Transverse colon (tissue), 4 donors: ENCODE measurements at regions not wholly inside any gene's neighbourhood (a gene's known extent, or its start where the extent isn't known, plus 50 kb on each side); places are given as distances from the start of the nearest gene placed in this dataset.

Source experiments
- EP300 ChIP-seq: sonication (generic); formaldehyde crosslinking; IDR thresholded peaks from one replicate; pipeline ENCODE4 v1.6.1; 2017; ENCODE audit warnings: antibody characterized with exemption, low read depth
- POLR2A ChIP-seq: fragments of 450-650 bp; IDR thresholded peaks from one replicate; pipeline ENCODE4 v1.6.1; 2016; ENCODE audit warnings: antibody characterized with exemption, mild to moderate bottlenecking, moderate library complexity
- POLR2AphosphoS5 ChIP-seq, 3 donors: sonication (generic); formaldehyde crosslinking; IDR thresholded peaks; one replicate each; pipeline ENCODE4 v1.6.1; 2016; ENCODE audit warnings: antibody characterized with exemption in 3 of 3
- TF ChIP-seq, protein P1 (sequence below), 5 experiments: fragments of 200-600 bp in 3 of 5; fragments of 450-650 bp in 2 of 5; sonication (generic) in 3 of 5; IDR thresholded peaks; 1 replicate in 2 of 5; 2 replicates in 3 of 5; pipeline ENCODE4 v1.5.1; 2016 to 2017; ENCODE audit warnings: antibody characterized with exemption in 5 of 5, inconsistent platforms in 3 of 5, mild to moderate bottlenecking in 2 of 5, moderate library complexity in 1 of 5

DNA sequence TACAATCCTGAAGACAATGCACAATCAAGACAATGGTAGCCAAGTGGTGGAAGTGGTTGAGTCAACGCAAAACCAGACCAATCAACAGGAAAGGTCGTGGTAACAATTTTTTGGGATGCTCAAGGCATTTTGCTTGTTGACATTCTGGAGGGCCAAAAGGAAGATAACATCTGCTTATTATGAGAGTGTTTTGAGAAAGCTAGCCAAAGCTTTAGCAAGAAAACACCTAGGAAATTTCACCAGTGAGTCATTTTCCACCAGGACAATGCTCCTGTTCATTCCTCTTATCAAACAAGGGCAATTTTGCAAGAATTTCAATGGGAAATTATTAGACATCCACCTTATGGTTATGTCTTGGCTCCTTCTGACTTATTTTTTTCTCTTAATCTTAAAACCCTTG lies 1932.2 kb upstream of the RAG2 start:
- no peak for TF ChIP-seq POLR2AphosphoS5 (IDR thresholded peaks at IDR 0.05)
- TF ChIP-seq, protein P1, sequence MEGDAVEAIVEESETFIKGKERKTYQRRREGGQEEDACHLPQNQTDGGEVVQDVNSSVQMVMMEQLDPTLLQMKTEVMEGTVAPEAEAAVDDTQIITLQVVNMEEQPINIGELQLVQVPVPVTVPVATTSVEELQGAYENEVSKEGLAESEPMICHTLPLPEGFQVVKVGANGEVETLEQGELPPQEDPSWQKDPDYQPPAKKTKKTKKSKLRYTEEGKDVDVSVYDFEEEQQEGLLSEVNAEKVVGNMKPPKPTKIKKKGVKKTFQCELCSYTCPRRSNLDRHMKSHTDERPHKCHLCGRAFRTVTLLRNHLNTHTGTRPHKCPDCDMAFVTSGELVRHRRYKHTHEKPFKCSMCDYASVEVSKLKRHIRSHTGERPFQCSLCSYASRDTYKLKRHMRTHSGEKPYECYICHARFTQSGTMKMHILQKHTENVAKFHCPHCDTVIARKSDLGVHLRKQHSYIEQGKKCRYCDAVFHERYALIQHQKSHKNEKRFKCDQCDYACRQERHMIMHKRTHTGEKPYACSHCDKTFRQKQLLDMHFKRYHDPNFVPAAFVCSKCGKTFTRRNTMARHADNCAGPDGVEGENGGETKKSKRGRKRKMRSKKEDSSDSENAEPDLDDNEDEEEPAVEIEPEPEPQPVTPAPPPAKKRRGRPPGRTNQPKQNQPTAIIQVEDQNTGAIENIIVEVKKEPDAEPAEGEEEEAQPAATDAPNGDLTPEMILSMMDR (IDR thresholded peaks at IDR 0.05), result no peak
- TF ChIP-seq POLR2A, result no peak
- TF ChIP-seq EP300, result no peak
